ENCODE measurements at regions not wholly inside any gene's neighbourhood (a gene's known extent, or its start where the extent isn't known, plus 50 kb on each side); places are given as distances from the start of the nearest gene placed in this dataset.

GRCh38 chr2:8494151-8494550, 187.7 kb upstream of the ID2 start:
- no peak overlapping the region for H3K27ac Mint-ChIP-seq (ENCODE audit: unreplicated experiment)
- H3K27me3 Mint-ChIP-seq (ENCODE audit: unreplicated experiment): no peaks in the 10 kb centered on the region
- H3K9me3 Mint-ChIP-seq (ENCODE audit: unreplicated experiment): peaks cover 2% of the 10 kb centered on the region
- TF ChIP-seq, protein P1, sequence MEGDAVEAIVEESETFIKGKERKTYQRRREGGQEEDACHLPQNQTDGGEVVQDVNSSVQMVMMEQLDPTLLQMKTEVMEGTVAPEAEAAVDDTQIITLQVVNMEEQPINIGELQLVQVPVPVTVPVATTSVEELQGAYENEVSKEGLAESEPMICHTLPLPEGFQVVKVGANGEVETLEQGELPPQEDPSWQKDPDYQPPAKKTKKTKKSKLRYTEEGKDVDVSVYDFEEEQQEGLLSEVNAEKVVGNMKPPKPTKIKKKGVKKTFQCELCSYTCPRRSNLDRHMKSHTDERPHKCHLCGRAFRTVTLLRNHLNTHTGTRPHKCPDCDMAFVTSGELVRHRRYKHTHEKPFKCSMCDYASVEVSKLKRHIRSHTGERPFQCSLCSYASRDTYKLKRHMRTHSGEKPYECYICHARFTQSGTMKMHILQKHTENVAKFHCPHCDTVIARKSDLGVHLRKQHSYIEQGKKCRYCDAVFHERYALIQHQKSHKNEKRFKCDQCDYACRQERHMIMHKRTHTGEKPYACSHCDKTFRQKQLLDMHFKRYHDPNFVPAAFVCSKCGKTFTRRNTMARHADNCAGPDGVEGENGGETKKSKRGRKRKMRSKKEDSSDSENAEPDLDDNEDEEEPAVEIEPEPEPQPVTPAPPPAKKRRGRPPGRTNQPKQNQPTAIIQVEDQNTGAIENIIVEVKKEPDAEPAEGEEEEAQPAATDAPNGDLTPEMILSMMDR (IDR thresholded peaks at IDR 0.05; ENCODE audit: partially characterized antibody, unreplicated experiment): no peak
- H3K4me1 Mint-ChIP-seq (ENCODE audit: low read depth, unreplicated experiment): no peaks in the 10 kb centered on the region
- H3K36me3 Mint-ChIP-seq (ENCODE audit: unreplicated experiment): no peaks in the 10 kb centered on the region
- no peak overlapping the region for H3K4me3 Mint-ChIP-seq (ENCODE audit: unreplicated experiment)
- no peak for DNase-seq

- no peak overlapping the region for H3K4me3 Mint-ChIP-seq (ENCODE audit: unreplicated experiment)
- H3K27ac Mint-ChIP-seq (ENCODE audit: unreplicated experiment): no peak overlapping the region
- DNase-seq: no peak
- no peaks in the 10 kb centered on the region for H3K4me1 Mint-ChIP-seq (ENCODE audit: low read depth, unreplicated experiment)
- TF ChIP-seq, protein P1 (IDR thresholded peaks at IDR 0.05; ENCODE audit: partially characterized antibody, unreplicated experiment): no peak
- no peaks in the 10 kb centered on the region for H3K27me3 Mint-ChIP-seq (ENCODE audit: unreplicated experiment)
- H3K9me3 Mint-ChIP-seq (ENCODE audit: unreplicated experiment): peaks cover 2% of the 10 kb centered on the region
- no peaks in the 10 kb centered on the region for H3K36me3 Mint-ChIP-seq (ENCODE audit: unreplicated experiment)
These were observed 187.3 kb upstream of the ID2 start for GRCh38 chr2:8494589-8494988.

- no peaks in the 10 kb centered on the region for H3K27me3 Mint-ChIP-seq (ENCODE audit: unreplicated experiment)
- H3K4me1 Mint-ChIP-seq (ENCODE audit: low read depth, unreplicated experiment): no peaks in the 10 kb centered on the region
- TF ChIP-seq, protein P1 (IDR thresholded peaks at IDR 0.05; ENCODE audit: partially characterized antibody, unreplicated experiment): no peak
- H3K9me3 Mint-ChIP-seq (ENCODE audit: unreplicated experiment): peaks cover 2% of the 10 kb centered on the region
- no peak overlapping the region for H3K27ac Mint-ChIP-seq (ENCODE audit: unreplicated experiment)
- H3K4me3 Mint-ChIP-seq (ENCODE audit: unreplicated experiment): no peak overlapping the region
- no peak for DNase-seq
- no peaks in the 10 kb centered on the region for H3K36me3 Mint-ChIP-seq (ENCODE audit: unreplicated experiment)
These were observed 186.5 kb upstream of the ID2 start for GRCh38 chr2:8495189-8495989.

- no peak overlapping the region for H3K4me3 Mint-ChIP-seq (ENCODE audit: unreplicated experiment)
- H3K9me3 Mint-ChIP-seq (ENCODE audit: unreplicated experiment): peaks cover 2% of the 10 kb centered on the region
- no peak overlapping the region for H3K27ac Mint-ChIP-seq (ENCODE audit: unreplicated experiment)
- H3K27me3 Mint-ChIP-seq (ENCODE audit: unreplicated experiment): no peaks in the 10 kb centered on the region
- no peak for DNase-seq
- H3K4me1 Mint-ChIP-seq (ENCODE audit: low read depth, unreplicated experiment): no peaks in the 10 kb centered on the region
- TF ChIP-seq, protein P1 (IDR thresholded peaks at IDR 0.05; ENCODE audit: partially characterized antibody, unreplicated experiment): no peak
- no peaks in the 10 kb centered on the region for H3K36me3 Mint-ChIP-seq (ENCODE audit: unreplicated experiment)
These were observed 185.8 kb upstream of the ID2 start for GRCh38 chr2:8496079-8496478.

- DNase-seq: no peak
- Mint-ChIP-seq H3K9me3 (ENCODE audit: unreplicated experiment) (peaks cover 2% of the 10 kb centered on the region), H3K27ac (ENCODE audit: unreplicated experiment) (no peak overlapping the region), H3K27me3 (ENCODE audit: unreplicated experiment) (no peaks in the 10 kb centered on the region), H3K36me3 (ENCODE audit: unreplicated experiment) (no peaks in the 10 kb centered on the region), H3K4me3 (ENCODE audit: unreplicated experiment) (no peak overlapping the region), H3K4me1 (ENCODE audit: low read depth, unreplicated experiment) (no peaks in the 10 kb centered on the region)
- TF ChIP-seq, protein P1 (IDR thresholded peaks at IDR 0.05; ENCODE audit: partially characterized antibody, unreplicated experiment): no peak
These were observed 185.2 kb upstream of the ID2 start for GRCh38 chr2:8496617-8497016.
